WTC11 (cell line): ENCODE measurements at regions not wholly inside any gene's neighbourhood (a gene's known extent, or its start where the extent isn't known, plus 50 kb on each side); places are given as distances from the start of the nearest gene placed in this dataset.

Experiments used
- ATAC-seq: fragments of 200-7000 bp; cut with Tn5 transposase; 2 replicates; pipeline ENCODE4 v1.10.0; 2021; ENCODE audit warnings: mild to moderate bottlenecking, moderate library complexity
- CTCF ChIA-PET: fragments of 300-600 bp; sonication (Branson Sonifier 250); formaldehyde crosslinking; loops from one replicate; lab custom pipeline; 2021; ENCODE audit warnings: antibody characterized with exemption; lab: Charles Lee
- POLR2A ChIA-PET: fragments of 350-600 bp; sonication (Branson Sonifier 250); formaldehyde crosslinking; loops from one replicate; lab custom pipeline; 2021; ENCODE audit warnings: antibody characterized with exemption; lab: Charles Lee
- DNase-seq: peaks from one replicate; pipeline ENCODE4 v3.0.0; 2021; ENCODE audit warnings: low spot score
- H3K27ac Mint-ChIP-seq: 2 replicates; pipeline ENCODE4 v1.8.0; 2021; ENCODE audit warnings: mixed read lengths
- H3K27me3 Mint-ChIP-seq: 2 replicates; pipeline ENCODE4 v1.8.0; 2021; ENCODE audit warnings: low read depth, mild to moderate bottlenecking, moderate library complexity, mixed read lengths
- H3K36me3 Mint-ChIP-seq: 2 replicates; pipeline ENCODE4 v1.8.0; 2021; ENCODE audit warnings: mixed read lengths
- H3K4me1 Mint-ChIP-seq: 2 replicates; pipeline ENCODE4 v1.8.0; 2022; ENCODE audit warnings: mixed read lengths
- H3K4me3 Mint-ChIP-seq: 2 replicates; pipeline ENCODE4 v1.8.0; 2021; ENCODE audit warnings: mild to moderate bottlenecking, moderate library complexity, mixed read lengths
- H3K9me3 Mint-ChIP-seq: 2 replicates; pipeline ENCODE4 v1.8.0; 2021; ENCODE audit warnings: mixed read lengths
- ATF3 ChIP-seq: sonication (generic); formaldehyde crosslinking; conservative IDR thresholded peaks from 2 replicates; pipeline ENCODE4 v1.8.1; 2022; ENCODE audit warnings: mild to moderate bottlenecking, missing genetic modification reagents
- ESRRA ChIP-seq: sonication (generic); formaldehyde crosslinking; IDR thresholded peaks from 2 replicates; pipeline ENCODE4 v1.8.1; 2022; ENCODE audit warnings: mild to moderate bottlenecking, missing genetic modification reagents, borderline replicate concordance
- ETV6 ChIP-seq: sonication (generic); formaldehyde crosslinking; IDR thresholded peaks from 2 replicates; pipeline ENCODE4 v1.8.1; 2022; ENCODE audit warnings: mild to moderate bottlenecking, missing genetic modification reagents
- FOXJ3 ChIP-seq: sonication (generic); formaldehyde crosslinking; IDR thresholded peaks from 2 replicates; pipeline ENCODE4 v1.9.0; 2021; ENCODE audit warnings: missing genetic modification reagents, mild to moderate bottlenecking, borderline replicate concordance
- GRHL2 ChIP-seq: fragments of 250-450 bp; sonication (Bioruptor Pico); IDR thresholded peaks from 2 replicates; pipeline ENCODE4 v1.8.0; 2022; ENCODE audit warnings: mild to moderate bottlenecking, moderate library complexity; ENCODE audit not compliant: insufficient replicate concordance, severe bottlenecking
- HMGA2 ChIP-seq: fragments of 250-450 bp; sonication (Bioruptor Pico); IDR thresholded peaks from 2 replicates; pipeline ENCODE4 v1.4.0; 2021; ENCODE audit warnings: mild to moderate bottlenecking, moderate library complexity
- KAT7 ChIP-seq: sonication (generic); formaldehyde crosslinking; IDR thresholded peaks from 2 replicates; pipeline ENCODE4 v1.8.1; 2023; ENCODE audit warnings: missing genetic modification reagents, mild to moderate bottlenecking, borderline replicate concordance
- MLX ChIP-seq: sonication (generic); formaldehyde crosslinking; IDR thresholded peaks from 2 replicates; pipeline ENCODE4 v1.8.1; 2023; ENCODE audit warnings: mild to moderate bottlenecking, missing genetic modification reagents, moderate library complexity
- MYBL2 ChIP-seq: sonication (generic); formaldehyde crosslinking; IDR thresholded peaks from 2 replicates; pipeline ENCODE4 v1.8.1; 2023; ENCODE audit warnings: mild to moderate bottlenecking, moderate library complexity, missing genetic modification reagents
- NFATC4 ChIP-seq: fragments of 250-450 bp; sonication (Bioruptor Pico); IDR thresholded peaks from 2 replicates; pipeline ENCODE4 v1.9.0; 2021; ENCODE audit warnings: mild to moderate bottlenecking
- NFYB ChIP-seq: sonication (generic); formaldehyde crosslinking; conservative IDR thresholded peaks from 2 replicates; pipeline ENCODE4 v1.8.0; 2022; ENCODE audit warnings: low read depth, missing genetic modification reagents
- RELA ChIP-seq: sonication (generic); formaldehyde crosslinking; IDR thresholded peaks from 2 replicates; pipeline ENCODE4 v1.8.1; 2022; ENCODE audit warnings: missing genetic modification reagents, mild to moderate bottlenecking, borderline replicate concordance
- SMAD4 ChIP-seq: sonication (generic); formaldehyde crosslinking; IDR thresholded peaks from 2 replicates; pipeline ENCODE4 v1.8.0; 2022; ENCODE audit warnings: mild to moderate bottlenecking, missing genetic modification reagents
- TCF7 ChIP-seq: sonication (generic); formaldehyde crosslinking; IDR thresholded peaks from 2 replicates; pipeline ENCODE4 v1.8.0; 2022; ENCODE audit warnings: mild to moderate bottlenecking, low read depth, missing genetic modification reagents, moderate library complexity
- TEAD4 ChIP-seq: sonication (generic); formaldehyde crosslinking; IDR thresholded peaks from 2 replicates; pipeline ENCODE4 v1.8.0; 2022; ENCODE audit warnings: mild to moderate bottlenecking, missing genetic modification reagents
- TP53 ChIP-seq: sonication (generic); formaldehyde crosslinking; IDR thresholded peaks from 2 replicates; pipeline ENCODE4 v1.8.1; 2023; ENCODE audit warnings: mild to moderate bottlenecking, missing genetic modification reagents
- ZBTB43 ChIP-seq: sonication (generic); formaldehyde crosslinking; IDR thresholded peaks from 2 replicates; pipeline ENCODE4 v1.8.1; 2023; ENCODE audit warnings: mild to moderate bottlenecking, missing genetic modification reagents
- ZNF219 ChIP-seq: sonication (generic); formaldehyde crosslinking; IDR thresholded peaks from 2 replicates; pipeline ENCODE4 v1.8.0; 2023; ENCODE audit warnings: missing genetic modification reagents, mild to moderate bottlenecking, borderline replicate concordance
- ZNF317 ChIP-seq: sonication (generic); formaldehyde crosslinking; IDR thresholded peaks from 2 replicates; pipeline ENCODE4 v1.8.1; 2023; ENCODE audit warnings: low read depth, mild to moderate bottlenecking, moderate library complexity, missing genetic modification reagents, borderline replicate concordance
- ZNF396 ChIP-seq: fragments of 250-450 bp; sonication (Bioruptor Pico); IDR thresholded peaks from 2 replicates; pipeline ENCODE4 v1.8.0; 2021; ENCODE audit warnings: mild to moderate bottlenecking, moderate library complexity, borderline replicate concordance
- TF ChIP-seq, protein P1 (sequence below): sonication (generic); formaldehyde crosslinking; IDR thresholded peaks from 2 replicates; pipeline ENCODE4 v1.8.0; 2023; ENCODE audit warnings: mild to moderate bottlenecking, missing genetic modification reagents
- TF ChIP-seq, protein P2 (sequence below): sonication (generic); formaldehyde crosslinking; IDR thresholded peaks from 2 replicates; pipeline ENCODE4 v1.8.1; 2023; ENCODE audit warnings: mild to moderate bottlenecking, missing genetic modification reagents, moderate library complexity
- TF ChIP-seq, protein P3 (sequence below): sonication (generic); formaldehyde crosslinking; IDR thresholded peaks from 2 replicates; pipeline ENCODE4 v1.8.1; 2023; ENCODE audit warnings: mild to moderate bottlenecking, missing genetic modification reagents
- TF ChIP-seq, protein P4 (sequence below): sonication (generic); formaldehyde crosslinking; IDR thresholded peaks from 2 replicates; pipeline ENCODE4 v1.8.1; 2022; ENCODE audit warnings: low read depth, mild to moderate bottlenecking, moderate library complexity, missing genetic modification reagents, borderline replicate concordance
- TF ChIP-seq, protein P5 (sequence below): fragments of 250-450 bp; sonication (Bioruptor Pico); IDR thresholded peaks from 2 replicates; pipeline ENCODE4 v2.1.2; 2022; ENCODE audit warnings: mild to moderate bottlenecking, moderate library complexity

DNA sequence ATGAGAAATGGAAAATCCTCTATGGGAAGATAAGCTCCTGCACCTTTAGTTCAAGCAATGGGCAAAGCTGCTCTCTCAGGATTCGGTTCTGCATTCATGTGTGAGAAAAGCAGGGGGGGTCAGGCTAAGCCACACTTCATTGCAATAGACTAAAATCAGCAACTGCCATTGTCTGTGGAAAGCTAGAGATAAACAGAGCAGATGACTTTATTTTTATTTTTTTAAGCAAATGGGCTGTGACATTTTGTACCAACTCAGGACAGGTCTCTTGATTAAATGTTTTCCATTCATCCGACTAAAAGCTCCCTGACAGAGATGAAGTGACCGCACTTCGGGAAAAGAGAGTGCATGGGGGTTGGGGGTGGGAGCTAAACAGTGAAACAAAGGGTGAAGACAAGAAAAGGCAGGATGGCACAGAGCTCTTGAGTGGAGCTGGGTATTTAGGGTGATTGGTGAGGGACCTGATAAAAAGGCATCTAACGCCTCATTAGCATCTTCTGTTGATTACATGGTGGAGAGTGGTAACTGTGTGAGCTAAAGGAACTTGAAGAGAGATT is 987.4 kb downstream of the TUSC7 start (continued):
- TF ChIP-seq, protein P1, sequence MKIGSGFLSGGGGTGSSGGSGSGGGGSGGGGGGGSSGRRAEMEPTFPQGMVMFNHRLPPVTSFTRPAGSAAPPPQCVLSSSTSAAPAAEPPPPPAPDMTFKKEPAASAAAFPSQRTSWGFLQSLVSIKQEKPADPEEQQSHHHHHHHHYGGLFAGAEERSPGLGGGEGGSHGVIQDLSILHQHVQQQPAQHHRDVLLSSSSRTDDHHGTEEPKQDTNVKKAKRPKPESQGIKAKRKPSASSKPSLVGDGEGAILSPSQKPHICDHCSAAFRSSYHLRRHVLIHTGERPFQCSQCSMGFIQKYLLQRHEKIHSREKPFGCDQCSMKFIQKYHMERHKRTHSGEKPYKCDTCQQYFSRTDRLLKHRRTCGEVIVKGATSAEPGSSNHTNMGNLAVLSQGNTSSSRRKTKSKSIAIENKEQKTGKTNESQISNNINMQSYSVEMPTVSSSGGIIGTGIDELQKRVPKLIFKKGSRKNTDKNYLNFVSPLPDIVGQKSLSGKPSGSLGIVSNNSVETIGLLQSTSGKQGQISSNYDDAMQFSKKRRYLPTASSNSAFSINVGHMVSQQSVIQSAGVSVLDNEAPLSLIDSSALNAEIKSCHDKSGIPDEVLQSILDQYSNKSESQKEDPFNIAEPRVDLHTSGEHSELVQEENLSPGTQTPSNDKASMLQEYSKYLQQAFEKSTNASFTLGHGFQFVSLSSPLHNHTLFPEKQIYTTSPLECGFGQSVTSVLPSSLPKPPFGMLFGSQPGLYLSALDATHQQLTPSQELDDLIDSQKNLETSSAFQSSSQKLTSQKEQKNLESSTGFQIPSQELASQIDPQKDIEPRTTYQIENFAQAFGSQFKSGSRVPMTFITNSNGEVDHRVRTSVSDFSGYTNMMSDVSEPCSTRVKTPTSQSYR (CRISPR knock-in tag), result no peak
- TF ChIP-seq ZNF396 (CRISPR knock-in tag), result no peak
- TF ChIP-seq NFYB (CRISPR knock-in tag), result no peak
- TF ChIP-seq RELA (CRISPR knock-in tag), result no peak
- no peak for TF ChIP-seq MLX (CRISPR knock-in tag)
- TF ChIP-seq, protein P2, sequence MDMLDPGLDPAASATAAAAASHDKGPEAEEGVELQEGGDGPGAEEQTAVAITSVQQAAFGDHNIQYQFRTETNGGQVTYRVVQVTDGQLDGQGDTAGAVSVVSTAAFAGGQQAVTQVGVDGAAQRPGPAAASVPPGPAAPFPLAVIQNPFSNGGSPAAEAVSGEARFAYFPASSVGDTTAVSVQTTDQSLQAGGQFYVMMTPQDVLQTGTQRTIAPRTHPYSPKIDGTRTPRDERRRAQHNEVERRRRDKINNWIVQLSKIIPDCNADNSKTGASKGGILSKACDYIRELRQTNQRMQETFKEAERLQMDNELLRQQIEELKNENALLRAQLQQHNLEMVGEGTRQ (CRISPR knock-in tag), result no peak
- TF ChIP-seq MYBL2 (CRISPR knock-in tag), result no peak
- no peak for TF ChIP-seq NFATC4 (CRISPR knock-in tag)
- TF ChIP-seq TEAD4 (CRISPR knock-in tag), result no peak

GRCh38 chr3:117699058-117699457 is 989.5 kb downstream of the TUSC7 start:
- no peak overlapping the region for H3K27ac Mint-ChIP-seq
- CTCF ChIA-PET, result no interaction called here

More at GRCh38 chr3:117699058-117699457, 989.5 kb downstream of the TUSC7 start:
- ATAC-seq (no peak), DNase-seq (no peak)
- Mint-ChIP-seq H3K9me3 (no peaks in the 10 kb centered on the region), H3K4me1 (peaks cover 18% of the 10 kb centered on the region), H3K27me3 (no peaks in the 10 kb centered on the region), H3K36me3 (no peaks in the 10 kb centered on the region), H3K4me3 (no peak overlapping the region)
- no peak for TF ChIP-seq ETV6 (CRISPR knock-in tag)
- no peak for TF ChIP-seq FOXJ3 (CRISPR knock-in tag)
- no peak for TF ChIP-seq ZNF396 (CRISPR knock-in tag)
- TF ChIP-seq ATF3 (CRISPR knock-in tag), result no peak
- TF ChIP-seq MLX (CRISPR knock-in tag), result no peak
- TF ChIP-seq, protein P3, sequence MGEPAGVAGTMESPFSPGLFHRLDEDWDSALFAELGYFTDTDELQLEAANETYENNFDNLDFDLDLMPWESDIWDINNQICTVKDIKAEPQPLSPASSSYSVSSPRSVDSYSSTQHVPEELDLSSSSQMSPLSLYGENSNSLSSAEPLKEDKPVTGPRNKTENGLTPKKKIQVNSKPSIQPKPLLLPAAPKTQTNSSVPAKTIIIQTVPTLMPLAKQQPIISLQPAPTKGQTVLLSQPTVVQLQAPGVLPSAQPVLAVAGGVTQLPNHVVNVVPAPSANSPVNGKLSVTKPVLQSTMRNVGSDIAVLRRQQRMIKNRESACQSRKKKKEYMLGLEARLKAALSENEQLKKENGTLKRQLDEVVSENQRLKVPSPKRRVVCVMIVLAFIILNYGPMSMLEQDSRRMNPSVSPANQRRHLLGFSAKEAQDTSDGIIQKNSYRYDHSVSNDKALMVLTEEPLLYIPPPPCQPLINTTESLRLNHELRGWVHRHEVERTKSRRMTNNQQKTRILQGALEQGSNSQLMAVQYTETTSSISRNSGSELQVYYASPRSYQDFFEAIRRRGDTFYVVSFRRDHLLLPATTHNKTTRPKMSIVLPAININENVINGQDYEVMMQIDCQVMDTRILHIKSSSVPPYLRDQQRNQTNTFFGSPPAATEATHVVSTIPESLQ (CRISPR knock-in tag), result no peak
- TF ChIP-seq HMGA2 (CRISPR knock-in tag), result no peak
- TF ChIP-seq KAT7 (CRISPR knock-in tag), result no peak
- TF ChIP-seq, protein P4, sequence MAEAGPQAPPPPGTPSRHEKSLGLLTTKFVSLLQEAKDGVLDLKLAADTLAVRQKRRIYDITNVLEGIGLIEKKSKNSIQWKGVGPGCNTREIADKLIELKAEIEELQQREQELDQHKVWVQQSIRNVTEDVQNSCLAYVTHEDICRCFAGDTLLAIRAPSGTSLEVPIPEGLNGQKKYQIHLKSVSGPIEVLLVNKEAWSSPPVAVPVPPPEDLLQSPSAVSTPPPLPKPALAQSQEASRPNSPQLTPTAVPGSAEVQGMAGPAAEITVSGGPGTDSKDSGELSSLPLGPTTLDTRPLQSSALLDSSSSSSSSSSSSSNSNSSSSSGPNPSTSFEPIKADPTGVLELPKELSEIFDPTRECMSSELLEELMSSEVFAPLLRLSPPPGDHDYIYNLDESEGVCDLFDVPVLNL (CRISPR knock-in tag), result no peak
- TF ChIP-seq GRHL2 (CRISPR knock-in tag), result no peak
- TF ChIP-seq ZNF317 (CRISPR knock-in tag), result no peak
- TF ChIP-seq ZBTB43 (CRISPR knock-in tag), result no peak
- TF ChIP-seq TCF7 (CRISPR knock-in tag), result no peak
- no peak for TF ChIP-seq ESRRA (CRISPR knock-in tag)
- no peak for TF ChIP-seq ZNF219 (CRISPR knock-in tag)
- TF ChIP-seq, protein P5, sequence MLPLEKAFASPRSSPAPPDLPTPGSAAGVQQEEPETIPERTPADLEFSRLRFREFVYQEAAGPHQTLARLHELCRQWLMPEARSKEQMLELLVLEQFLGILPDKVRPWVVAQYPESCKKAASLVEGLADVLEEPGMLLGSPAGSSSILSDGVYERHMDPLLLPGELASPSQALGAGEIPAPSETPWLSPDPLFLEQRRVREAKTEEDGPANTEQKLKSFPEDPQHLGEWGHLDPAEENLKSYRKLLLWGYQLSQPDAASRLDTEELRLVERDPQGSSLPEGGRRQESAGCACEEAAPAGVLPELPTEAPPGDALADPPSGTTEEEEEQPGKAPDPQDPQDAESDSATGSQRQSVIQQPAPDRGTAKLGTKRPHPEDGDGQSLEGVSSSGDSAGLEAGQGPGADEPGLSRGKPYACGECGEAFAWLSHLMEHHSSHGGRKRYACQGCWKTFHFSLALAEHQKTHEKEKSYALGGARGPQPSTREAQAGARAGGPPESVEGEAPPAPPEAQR (CRISPR knock-in tag), result no peak
- TF ChIP-seq TEAD4 (CRISPR knock-in tag), result no peak
- TF ChIP-seq TP53 (CRISPR knock-in tag), result no peak
- TF ChIP-seq SMAD4, result no peak
- POLR2A ChIA-PET, result no interaction called here
